ENCODE measurements at regions not wholly inside any gene's neighbourhood (a gene's known extent, or its start where the extent isn't known, plus 50 kb on each side); places are given as distances from the start of the nearest gene placed in this dataset.

GRCh38 chr13:34458756-34459715 lies 483.0 kb upstream of the NBEA start:
- Histone ChIP-seq H3K36me3 (ENCODE audit: control insufficient read depth, insufficient read depth, low read length) (no peaks in the 10 kb centered on the region), H3K9ac (no peak overlapping the region), H3K4me1 (no peaks in the 10 kb centered on the region), H2AFZ (no peak overlapping the region), H3K27ac (no peak overlapping the region), H3K79me2 (no peaks in the 10 kb centered on the region), H3K4me2 (ENCODE audit: low read length) (no peak overlapping the region), H3K9me3 (ENCODE audit: control insufficient read depth, low read length) (no peaks in the 10 kb centered on the region), H3K27me3 (ENCODE audit: control insufficient read depth, insufficient read depth, low read length) (no peaks in the 10 kb centered on the region), H3K4me3 (ENCODE audit: low read depth, low read length) (no peak overlapping the region)
- no peak for TF ChIP-seq CTCF (IDR thresholded peaks at IDR 0.05)

GRCh38 chr13:34459856-34460255 lies 482.2 kb upstream of the NBEA start:
- Histone ChIP-seq H3K27ac (no peak overlapping the region), H3K4me3 (ENCODE audit: low read depth, low read length) (no peak overlapping the region), H3K9me3 (ENCODE audit: control insufficient read depth, low read length) (no peaks in the 10 kb centered on the region), H2AFZ (no peak overlapping the region), H3K4me1 (no peaks in the 10 kb centered on the region), H3K4me2 (ENCODE audit: low read length) (no peak overlapping the region), H3K9ac (no peak overlapping the region), H3K79me2 (no peaks in the 10 kb centered on the region), H3K27me3 (ENCODE audit: control insufficient read depth, insufficient read depth, low read length) (no peaks in the 10 kb centered on the region), H3K36me3 (ENCODE audit: control insufficient read depth, insufficient read depth, low read length) (no peaks in the 10 kb centered on the region)
- no peak for TF ChIP-seq CTCF (IDR thresholded peaks at IDR 0.05)

- Histone ChIP-seq H3K9ac (no peak overlapping the region), H3K27ac (no peak overlapping the region), H3K4me2 (ENCODE audit: low read length) (no peak overlapping the region), H3K27me3 (ENCODE audit: control insufficient read depth, insufficient read depth, low read length) (no peaks in the 10 kb centered on the region), H3K36me3 (ENCODE audit: control insufficient read depth, insufficient read depth, low read length) (no peaks in the 10 kb centered on the region), H2AFZ (no peak overlapping the region), H3K79me2 (no peaks in the 10 kb centered on the region), H3K4me1 (no peaks in the 10 kb centered on the region), H3K9me3 (ENCODE audit: control insufficient read depth, low read length) (no peaks in the 10 kb centered on the region), H3K4me3 (ENCODE audit: low read depth, low read length) (no peak overlapping the region)
- no peak for TF ChIP-seq CTCF (IDR thresholded peaks at IDR 0.05)
These were observed 479.2 kb upstream of the NBEA start for GRCh38 chr13:34462843-34463242.

- TF ChIP-seq CTCF (IDR thresholded peaks at IDR 0.05) = no peak
- no peaks in the 10 kb centered on the region for H3K79me2 ChIP-seq
- H3K4me3 ChIP-seq (ENCODE audit: low read depth, low read length) = no peak overlapping the region
These were observed 478.1 kb upstream of the NBEA start for GRCh38 chr13:34464011-34464410.

More at GRCh38 chr13:34464011-34464410, 478.1 kb upstream of the NBEA start:
- Histone ChIP-seq H3K27ac (no peak overlapping the region), H3K9ac (no peak overlapping the region), H3K36me3 (ENCODE audit: control insufficient read depth, insufficient read depth, low read length) (no peaks in the 10 kb centered on the region), H3K4me2 (ENCODE audit: low read length) (no peak overlapping the region), H3K4me1 (no peaks in the 10 kb centered on the region), H2AFZ (no peak overlapping the region), H3K9me3 (ENCODE audit: control insufficient read depth, low read length) (no peaks in the 10 kb centered on the region), H3K27me3 (ENCODE audit: control insufficient read depth, insufficient read depth, low read length) (no peaks in the 10 kb centered on the region)
